Activated CD8-positive, alpha-beta memory T cell treated with anti-CD3 and anti-CD28 coated beads for 36 hours (primary cell): ENCODE measurements at regions not wholly inside any gene's neighbourhood (a gene's known extent, or its start where the extent isn't known, plus 50 kb on each side); places are given as distances from the start of the nearest gene placed in this dataset.

Experiments
- CTCF ChIA-PET: fragments of 350-600 bp; sonication (Branson Sonifier 250); formaldehyde crosslinking; loops from one replicate; lab custom pipeline; 2021; ENCODE audit warnings: antibody characterized with exemption; lab: Charles Lee
- POLR2A ChIA-PET: fragments of 350-600 bp; sonication (Branson Sonifier 250); formaldehyde crosslinking; loops from one replicate; lab custom pipeline; 2021; ENCODE audit warnings: antibody characterized with exemption; lab: Charles Lee

DNA sequence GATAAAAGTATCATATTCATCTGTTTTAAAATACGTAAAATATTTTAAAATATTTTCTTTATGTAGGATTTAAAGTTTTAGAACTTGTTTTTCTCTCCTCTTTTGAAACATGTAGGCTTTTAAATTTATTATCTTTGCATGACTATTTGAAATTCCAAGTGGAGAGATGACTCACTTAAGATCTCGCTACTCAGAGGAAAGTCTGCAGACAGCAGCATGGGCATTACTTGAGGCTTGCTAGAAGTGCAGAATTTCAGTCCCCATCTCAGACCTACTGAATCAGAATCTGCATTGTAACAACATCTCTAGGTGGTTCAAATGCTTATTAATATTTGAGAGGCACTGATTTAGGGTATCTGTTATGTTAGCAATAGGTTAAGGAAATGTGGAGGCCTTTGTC, 225.7 kb upstream of the ARX start:
- ChIA-PET CTCF (no interaction called here), POLR2A (no interaction called here)

DNA sequence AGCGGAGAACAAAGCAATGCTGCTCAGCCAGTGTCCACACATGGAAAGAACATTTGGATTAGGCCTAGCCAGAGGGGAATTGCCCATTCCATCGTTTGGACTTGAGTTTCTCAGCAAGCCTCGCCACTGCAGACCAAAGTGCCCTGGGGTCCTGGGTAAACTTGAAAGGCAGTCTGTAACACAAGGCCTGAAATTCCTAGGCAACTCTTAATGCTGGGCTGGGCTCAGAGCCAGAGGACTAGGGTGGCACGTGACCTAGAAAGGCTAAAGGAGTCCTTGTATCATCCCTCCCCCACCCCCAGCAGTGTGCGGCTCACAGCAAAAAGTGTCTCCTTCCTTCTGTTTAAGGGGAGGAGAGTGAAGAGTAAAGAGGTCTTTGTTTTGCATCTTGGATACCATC, 210.4 kb upstream of the ARX start:
- CTCF ChIA-PET = no interaction called here
- POLR2A ChIA-PET = no interaction called here

DNA sequence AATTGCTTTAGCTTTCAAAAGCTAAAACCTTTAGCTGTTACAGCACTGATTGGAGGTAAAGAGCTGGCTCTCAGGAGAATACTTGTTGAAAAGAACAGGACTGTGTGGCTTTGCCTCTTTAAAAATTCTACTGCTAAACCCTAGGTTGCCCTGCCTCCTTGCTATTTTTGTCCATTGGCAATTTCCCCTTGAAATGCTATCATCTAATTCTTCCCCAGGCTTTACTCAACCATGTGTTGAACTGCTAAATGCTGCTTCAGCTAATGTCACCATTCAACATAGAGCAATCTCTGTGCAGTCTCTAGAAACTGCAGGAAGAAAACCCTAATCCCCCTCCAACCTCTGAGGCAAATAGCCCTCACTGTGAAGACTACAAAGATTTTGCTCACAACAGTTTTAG, 203.7 kb upstream of the ARX start:
- CTCF ChIA-PET = no interaction called here
- POLR2A ChIA-PET = no interaction called here

DNA sequence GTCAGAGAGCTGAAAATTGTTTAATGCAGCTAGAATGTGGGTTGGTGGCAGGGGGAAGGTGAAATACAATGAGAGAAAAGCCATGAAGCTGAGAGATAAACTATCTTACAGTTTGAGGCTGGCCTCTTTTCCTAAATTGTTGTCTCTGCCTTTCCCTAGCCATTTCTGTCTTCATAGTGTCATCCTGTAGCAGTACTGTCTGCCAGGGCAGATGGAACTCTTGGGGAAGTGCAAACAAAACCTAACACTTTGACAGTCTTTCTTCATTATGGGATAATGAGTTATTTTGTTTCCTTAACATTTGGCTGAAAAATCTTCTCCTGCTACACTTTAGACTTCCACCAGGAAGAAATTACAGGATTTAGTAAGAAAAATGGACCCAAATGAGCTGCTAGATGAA, 197.8 kb upstream of the ARX start:
- ChIA-PET CTCF (no interaction called here), POLR2A (no interaction called here)

DNA sequence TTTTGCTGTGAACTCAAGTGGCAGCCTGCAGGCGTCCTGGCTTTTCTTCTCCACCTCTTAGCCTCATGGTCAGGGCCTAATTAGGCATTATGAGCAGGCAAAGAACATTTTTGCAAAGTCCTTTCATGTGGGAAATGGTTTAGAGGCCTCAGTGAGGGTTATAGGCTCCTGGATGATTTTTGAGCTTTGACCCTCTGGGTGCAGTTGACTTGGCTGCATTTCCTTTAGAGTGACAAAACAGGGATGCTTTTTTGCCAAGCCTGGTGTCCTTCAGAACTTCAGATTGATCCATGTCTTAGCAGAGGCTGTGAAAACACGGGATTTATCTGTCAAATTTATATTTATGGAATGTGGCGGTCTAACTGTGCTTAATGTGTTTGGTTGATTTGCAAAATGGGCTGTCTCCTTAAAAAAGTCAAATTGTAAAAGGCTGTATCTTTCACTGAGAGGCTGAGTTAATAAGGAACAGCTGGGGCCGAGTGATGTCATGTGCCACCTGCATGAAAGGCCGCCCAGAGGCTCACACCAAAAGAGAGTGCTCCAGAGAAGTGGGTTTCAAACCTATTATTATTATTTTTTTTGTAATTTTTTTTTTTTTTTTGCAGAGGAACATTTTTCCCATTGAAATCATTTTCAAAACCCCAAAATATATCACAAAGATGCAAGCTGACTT, 192.2 kb upstream of the ARX start:
- CTCF ChIA-PET = interaction anchor here (0.7 kb wide), 1 partner anchor 239 kb away, joined by 3 read pairs; no protein-coding TSS in a partner anchor

DNA sequence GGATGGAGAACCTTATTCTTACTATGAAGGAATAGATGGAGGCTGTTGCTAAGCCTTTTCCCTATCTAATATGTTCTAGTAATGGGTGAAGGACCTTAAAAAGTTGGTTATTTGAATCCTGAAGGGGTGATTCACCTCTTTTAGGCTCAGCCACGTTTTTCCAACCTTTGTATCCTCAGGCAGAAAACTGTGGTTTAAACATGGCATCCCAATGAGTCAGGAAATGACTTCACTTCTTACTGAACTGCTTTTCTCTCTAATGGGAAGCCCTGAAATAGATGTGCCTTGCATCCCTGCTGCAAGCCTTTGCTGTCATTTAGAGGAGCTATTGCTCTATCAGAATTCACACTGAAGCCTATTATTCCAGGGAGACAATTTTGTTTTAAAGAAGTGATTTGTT, 191.0 kb upstream of the ARX start:
- POLR2A ChIA-PET = no interaction called here
- CTCF ChIA-PET = no interaction called here

More for the DNA sequence above, 192.2 kb upstream of the ARX start:
- POLR2A ChIA-PET = no interaction called here

DNA sequence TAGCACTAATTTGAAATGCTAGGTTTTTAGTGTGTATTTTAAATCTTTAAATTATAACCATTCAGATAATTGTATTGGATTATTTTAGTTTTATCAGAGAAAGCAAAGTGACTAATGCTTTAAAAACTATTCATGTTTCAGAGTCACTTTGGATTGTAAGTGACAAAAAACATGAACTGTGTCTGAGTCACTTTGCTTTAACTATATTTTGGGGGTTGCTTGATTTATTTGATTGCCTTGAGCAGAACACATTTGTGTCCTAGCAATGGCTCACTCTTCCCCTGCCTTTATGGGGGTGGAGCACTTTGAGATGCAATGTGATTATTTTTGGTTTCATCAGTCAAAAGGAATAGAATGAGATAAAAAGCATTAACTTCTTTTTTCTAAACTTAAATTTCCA, 188.4 kb upstream of the ARX start:
- ChIA-PET POLR2A (no interaction called here), CTCF (no interaction called here)

DNA sequence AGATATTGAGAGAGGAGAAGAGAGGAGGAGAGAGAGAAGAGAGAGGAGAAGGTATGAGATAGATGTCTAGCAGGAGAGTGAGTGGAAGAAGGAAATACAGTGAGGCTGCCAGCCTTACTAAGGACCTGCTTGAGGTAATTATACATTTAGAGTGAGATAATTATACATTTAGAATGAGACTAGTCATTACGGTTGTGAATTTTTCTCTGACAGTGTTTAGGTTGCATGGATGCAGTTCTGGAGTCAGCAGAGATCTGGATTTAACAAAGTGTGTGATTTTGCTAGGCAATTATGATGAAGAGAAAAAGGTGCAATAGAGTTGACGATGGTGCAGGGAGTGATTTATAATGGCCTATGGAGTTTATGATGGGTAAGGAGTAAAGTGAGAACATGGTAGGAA, 187.1 kb upstream of the ARX start:
- ChIA-PET CTCF (no interaction called here), POLR2A (no interaction called here)

DNA sequence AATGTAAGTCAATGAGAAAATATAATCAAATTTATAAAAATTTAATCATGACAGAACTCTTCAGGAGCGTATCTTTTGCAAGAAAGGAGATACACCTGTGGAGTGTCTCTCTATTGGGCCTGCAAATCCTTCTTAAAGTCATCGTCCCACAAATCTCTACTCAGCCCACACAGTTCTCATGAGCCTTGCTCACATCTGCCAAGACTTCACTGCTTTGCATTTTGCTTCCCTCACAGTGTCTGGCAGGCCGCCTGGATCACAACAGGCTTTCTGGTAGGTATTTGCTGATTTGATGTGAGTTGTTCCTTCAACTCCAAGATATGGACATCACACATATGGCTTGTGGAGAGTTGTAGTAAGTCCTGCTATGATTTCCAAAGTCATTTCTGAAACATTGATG, 183.1 kb upstream of the ARX start:
- ChIA-PET CTCF (no interaction called here), POLR2A (no interaction called here)

DNA sequence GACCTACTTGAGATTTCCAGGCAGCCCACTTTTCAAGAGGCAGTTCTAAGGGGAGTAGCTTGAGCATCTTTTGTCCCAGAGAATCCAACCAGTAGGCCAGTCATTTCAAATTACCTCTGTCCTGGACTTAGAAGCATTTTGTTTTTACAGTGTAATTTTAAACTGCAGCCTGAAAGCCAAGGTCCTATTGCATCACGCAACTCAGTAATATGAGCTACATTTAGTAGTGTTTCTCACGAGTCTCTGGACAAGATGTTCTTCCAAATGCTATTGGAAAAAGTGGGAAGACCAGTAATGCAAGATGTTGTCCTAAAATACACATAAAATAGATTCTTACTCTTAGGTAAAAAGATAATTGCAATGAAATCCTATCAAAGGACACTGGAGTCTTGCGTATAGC, 182.5 kb upstream of the ARX start:
- POLR2A ChIA-PET = no interaction called here
- CTCF ChIA-PET = no interaction called here

DNA sequence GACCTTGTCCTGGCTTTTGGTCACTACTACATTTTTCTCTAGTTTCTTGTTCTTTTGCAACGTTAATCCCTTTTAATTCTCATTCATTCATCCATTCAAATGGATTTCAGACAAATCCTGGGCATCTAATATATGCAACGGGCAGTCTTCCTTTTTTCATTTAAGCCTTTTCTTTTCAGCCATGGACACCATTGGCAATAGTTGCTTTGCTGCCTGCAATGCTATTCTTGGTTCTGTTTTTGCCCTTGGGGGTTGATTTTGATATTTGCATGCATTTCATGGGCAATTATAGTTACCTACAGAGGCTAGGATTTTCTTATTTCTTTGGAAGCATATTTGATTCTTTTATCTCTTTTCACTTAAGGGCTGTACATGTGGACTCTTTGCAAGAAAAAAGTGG, 180.5 kb upstream of the ARX start:
- ChIA-PET POLR2A (no interaction called here), CTCF (no interaction called here)

DNA sequence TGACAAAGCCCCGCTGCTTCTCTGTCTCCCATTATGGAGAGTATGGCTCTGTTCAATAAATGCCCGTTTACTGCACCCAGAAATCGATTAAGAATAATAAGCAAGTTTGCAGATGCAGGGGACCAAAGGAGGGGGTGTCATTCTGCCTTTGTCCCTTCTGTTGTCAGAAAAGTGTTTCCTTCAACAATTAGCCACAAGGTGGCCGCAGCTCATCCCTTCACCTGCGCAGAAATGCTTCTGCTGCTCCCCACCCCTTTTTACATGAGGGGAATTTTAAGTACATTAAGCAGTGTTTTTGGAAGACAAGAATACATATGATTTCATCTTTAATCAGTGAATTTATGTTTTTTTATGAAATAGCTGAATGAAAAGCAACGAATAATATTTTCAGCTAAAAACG, 175.6 kb upstream of the ARX start:
- POLR2A ChIA-PET = no interaction called here
- CTCF ChIA-PET = no interaction called here

DNA sequence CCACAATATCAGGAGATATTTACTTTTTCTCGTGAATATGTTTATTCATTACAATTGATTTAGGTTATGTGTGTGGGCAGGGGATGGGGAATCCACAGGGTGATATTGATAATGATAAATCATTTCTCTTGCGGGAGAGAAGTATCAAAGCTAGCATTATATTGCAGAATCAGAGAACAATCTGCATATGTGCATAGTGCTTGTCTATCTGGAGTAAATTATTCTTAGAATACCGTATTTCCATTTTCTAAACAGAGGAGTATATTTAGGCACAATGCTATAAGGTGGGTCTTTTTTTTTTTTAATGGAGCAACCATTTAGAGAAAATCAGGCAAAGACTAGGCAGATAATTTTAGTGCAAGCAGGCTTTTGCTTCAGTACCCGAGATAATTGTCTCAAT, 166.0 kb upstream of the ARX start:
- POLR2A ChIA-PET = no interaction called here
- CTCF ChIA-PET = no interaction called here

DNA sequence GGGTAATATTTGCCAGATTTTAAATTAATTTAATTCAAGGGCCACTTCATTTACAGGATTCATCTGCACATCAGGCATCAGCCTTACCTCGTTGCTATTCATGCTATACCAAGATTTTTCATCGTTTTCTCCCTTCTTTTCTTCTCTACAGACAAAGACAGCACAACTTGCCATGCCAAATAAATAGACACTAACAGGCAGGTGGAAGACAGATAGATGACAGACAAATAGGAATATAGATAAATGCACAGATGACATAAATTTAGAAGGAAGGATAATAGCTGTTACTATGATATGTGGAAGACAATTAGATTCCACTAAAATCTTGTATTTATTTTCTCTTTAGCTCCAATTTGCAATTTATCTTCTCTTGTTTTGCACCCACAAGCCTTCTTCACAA, 164.5 kb upstream of the ARX start:
- POLR2A ChIA-PET = no interaction called here
- CTCF ChIA-PET = no interaction called here

DNA sequence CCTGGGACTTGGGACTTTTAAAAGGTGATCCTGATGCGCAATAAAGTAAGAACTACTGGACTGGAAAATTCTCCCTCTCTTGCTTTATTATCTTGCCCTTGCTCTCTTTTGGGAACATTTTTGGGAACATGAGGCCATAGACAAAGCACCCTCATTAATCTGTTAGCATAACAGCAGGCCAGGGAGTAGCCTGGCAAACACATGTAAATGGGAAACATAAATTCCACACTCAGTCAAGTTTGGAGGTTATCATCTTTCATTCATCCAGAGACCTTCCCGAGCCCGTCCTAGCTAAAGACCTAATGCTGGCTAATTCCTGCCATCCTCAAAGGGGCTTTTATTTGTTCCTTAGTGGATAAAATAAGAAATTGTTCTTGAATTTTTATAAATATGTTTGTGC, 162.8 kb upstream of the ARX start:
- ChIA-PET CTCF (no interaction called here), POLR2A (no interaction called here)

DNA sequence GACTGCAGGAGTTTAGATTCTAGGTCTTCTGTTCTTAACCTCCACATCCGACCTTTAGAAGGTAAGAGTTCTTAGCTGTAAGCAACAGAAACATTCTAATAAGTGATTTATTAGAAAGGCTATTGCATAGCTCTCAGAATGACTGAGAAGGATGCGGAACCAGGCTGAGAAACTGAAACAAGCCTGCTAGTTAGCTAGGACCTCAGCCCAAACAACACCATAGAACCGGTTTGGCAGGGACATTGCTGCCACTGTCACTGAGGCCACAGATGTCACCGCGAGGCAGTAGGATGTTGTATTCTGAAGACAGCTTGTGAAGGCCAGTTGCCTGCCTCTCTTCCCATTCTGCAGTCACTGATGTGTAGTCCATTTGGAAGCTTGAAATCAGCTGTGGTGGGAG, 160.0 kb upstream of the ARX start:
- POLR2A ChIA-PET = no interaction called here
- CTCF ChIA-PET = no interaction called here

DNA sequence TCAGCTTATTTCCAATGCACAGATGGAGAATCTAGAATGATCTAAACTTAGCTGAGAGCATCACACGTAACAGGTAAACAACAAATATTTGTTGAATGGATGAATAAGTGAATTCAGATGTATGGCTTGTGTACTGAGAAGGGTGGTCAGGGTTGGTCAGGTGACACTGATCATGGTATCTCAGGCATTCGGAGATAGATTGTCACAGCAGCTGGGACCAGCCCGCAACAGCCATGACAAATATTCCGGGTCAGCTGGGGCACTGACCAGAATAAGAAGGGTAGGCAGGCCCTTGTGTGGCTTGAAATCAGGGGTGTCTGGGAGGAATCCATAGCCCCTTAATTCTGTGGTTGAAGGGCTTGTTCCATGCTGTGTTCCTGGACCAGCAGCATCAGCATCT, 159.4 kb upstream of the ARX start:
- POLR2A ChIA-PET = no interaction called here
- CTCF ChIA-PET = no interaction called here

DNA sequence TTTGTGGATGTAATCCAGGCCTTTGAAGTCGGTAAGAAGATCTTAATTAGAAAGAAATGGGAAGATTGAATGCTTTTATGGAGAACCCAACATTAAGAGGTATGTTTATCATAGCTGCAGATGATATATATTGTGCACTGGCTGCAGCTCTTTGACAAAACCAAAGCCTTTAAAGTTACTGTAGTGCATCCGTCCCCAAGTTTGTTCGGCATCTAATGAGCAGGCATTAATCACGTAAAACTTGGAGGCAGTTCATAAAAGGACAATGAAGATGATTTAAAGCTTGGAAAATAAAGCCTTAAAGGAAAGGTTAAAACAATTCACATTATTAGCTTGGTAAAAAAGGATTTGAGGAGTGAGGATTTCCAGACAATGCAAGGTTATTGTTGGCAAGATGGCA, 150.8 kb upstream of the ARX start:
- ChIA-PET CTCF (no interaction called here), POLR2A (interaction anchor here (0.7 kb wide), 1 partner anchor 154 kb away, joined by 3 read pairs; no protein-coding TSS in a partner anchor)

DNA sequence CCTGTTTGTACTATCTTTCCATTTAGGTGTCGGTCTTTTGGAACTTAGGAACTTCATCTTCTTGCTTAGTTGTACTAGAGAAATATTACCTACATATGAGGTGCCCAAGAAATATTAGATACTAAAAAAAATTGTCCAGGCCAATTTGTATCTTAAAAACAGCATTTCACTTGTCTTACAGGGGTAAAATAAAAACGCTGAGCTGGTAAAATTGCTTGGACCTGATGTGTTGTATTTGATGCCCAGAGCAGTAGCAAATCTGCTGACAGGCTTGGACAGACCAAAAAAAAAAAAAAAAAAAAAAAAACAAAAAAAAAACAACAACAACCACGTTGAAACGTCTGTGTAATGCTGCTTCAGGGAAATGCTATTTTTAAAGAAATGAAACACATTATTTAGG, 150.4 kb upstream of the ARX start:
- CTCF ChIA-PET = no interaction called here
- POLR2A ChIA-PET = no interaction called here

DNA sequence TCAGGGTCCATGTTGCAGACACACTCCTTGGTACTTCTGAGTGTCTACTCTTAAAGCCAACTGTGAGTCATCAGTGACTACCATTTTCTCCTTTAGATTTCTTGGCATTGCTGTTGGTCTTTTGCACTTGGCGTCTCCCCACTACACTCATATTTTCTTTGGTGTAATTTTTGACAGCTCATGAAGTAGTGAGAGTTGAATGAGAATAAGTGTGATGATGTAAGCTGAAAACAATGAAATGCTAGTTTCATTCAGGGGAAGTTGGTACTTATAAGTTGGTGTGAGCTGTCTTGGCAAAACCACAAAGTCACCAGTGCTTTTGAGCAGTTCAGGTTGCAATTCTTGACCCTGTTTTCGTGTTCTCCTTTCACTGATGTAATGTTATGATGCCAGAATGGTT, 142.9 kb upstream of the ARX start:
- CTCF ChIA-PET = no interaction called here
- POLR2A ChIA-PET = no interaction called here

DNA sequence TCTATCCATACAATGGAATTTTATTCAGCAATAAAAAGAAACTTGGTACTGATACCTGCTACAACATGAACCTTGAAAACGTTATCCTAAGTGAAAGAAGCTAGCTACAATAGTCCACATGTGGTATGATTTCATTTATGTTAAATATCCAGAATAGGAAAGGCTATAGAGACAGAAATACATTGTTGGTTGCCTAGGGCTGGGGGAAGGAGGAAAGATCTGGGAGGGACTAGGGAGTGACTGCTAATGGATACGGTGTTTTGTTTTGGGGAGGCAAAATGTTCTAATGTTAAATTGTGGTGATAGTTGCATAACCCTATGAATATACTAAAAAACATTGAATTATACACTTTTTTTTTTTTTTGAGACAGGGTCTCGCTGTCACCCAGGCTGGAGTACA, 141.1 kb upstream of the ARX start:
- ChIA-PET CTCF (no interaction called here), POLR2A (no interaction called here)

DNA sequence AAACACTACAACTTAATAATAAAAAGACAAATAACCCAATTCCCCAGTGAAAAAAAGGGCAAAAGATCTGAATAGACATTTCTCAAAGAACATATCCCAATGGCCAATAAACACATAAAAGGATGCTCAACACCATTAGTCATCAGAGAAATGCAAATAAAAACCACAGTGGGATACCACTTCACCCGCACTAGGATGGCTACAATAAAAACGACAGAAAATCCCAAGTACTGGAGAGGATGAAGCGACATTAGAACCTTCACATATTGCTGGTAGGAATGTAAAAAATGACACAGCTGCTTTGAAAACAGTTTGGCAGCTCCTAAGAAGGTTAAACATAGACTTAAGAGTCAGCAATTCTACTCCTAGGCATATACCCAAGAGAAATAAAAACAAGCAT, 140.6 kb upstream of the ARX start:
- POLR2A ChIA-PET = no interaction called here

More for the DNA sequence above, 140.6 kb upstream of the ARX start:
- CTCF ChIA-PET = no interaction called here
